ENCODE measurements at regions not wholly inside any gene's neighbourhood (a gene's known extent, or its start where the extent isn't known, plus 50 kb on each side); places are given as distances from the start of the nearest gene placed in this dataset.

DNA sequence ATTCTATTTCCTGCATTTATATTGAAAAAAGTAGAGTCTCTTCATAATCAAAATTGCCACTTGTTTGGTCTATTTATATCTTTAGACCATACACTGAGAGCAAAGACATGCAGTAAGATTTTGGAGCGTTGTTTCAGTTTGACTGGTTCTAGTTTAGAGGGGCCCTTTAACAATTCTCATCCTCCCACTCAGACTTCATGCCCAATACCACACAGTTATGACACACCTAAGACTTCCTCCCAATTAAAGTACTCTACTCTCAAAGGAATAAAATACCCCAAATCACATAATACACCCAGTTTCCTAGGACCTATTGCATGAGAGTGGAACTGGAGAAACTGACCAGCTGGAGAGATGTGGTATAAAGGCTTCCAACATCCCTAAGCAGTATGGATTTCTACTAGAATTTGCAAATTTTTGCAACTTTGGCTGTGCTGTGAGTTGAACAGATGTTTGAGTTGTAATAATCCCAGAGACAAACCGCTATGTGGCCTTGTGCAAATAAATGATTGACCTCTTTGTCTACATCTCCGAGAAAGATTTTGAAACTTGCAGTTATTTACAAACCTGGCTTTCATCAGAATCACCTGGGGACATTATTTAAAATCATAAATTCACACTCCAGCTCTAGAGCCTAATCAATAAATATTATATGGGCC, 170.0 kb upstream of the ROBO2 start:
- intact Hi-C loops (cut with DNase I), result no loop called here
- TF ChIP-seq, protein P1, sequence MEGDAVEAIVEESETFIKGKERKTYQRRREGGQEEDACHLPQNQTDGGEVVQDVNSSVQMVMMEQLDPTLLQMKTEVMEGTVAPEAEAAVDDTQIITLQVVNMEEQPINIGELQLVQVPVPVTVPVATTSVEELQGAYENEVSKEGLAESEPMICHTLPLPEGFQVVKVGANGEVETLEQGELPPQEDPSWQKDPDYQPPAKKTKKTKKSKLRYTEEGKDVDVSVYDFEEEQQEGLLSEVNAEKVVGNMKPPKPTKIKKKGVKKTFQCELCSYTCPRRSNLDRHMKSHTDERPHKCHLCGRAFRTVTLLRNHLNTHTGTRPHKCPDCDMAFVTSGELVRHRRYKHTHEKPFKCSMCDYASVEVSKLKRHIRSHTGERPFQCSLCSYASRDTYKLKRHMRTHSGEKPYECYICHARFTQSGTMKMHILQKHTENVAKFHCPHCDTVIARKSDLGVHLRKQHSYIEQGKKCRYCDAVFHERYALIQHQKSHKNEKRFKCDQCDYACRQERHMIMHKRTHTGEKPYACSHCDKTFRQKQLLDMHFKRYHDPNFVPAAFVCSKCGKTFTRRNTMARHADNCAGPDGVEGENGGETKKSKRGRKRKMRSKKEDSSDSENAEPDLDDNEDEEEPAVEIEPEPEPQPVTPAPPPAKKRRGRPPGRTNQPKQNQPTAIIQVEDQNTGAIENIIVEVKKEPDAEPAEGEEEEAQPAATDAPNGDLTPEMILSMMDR (IDR thresholded peaks at IDR 0.05), result no peak
- no peak for TF ChIP-seq EP300 (IDR thresholded peaks at IDR 0.05)
- no peak for TF ChIP-seq POLR2A (IDR thresholded peaks at IDR 0.05)
- Histone ChIP-seq H3K4me1 (ENCODE audit: insufficient read depth) (no peaks in the 10 kb centered on the region), H3K36me3 (no peaks in the 10 kb centered on the region), H3K27ac (no peak overlapping the region), H3K9me3 (no peaks in the 10 kb centered on the region), H3K4me3 (no peak overlapping the region), H3K27me3 (no peaks in the 10 kb centered on the region)
- DNase-seq, result no peak
- WGBS, 3 donors, result 74 to 76% (median 75%) methylated on average over 3 of the region's 3 CpGs

DNA sequence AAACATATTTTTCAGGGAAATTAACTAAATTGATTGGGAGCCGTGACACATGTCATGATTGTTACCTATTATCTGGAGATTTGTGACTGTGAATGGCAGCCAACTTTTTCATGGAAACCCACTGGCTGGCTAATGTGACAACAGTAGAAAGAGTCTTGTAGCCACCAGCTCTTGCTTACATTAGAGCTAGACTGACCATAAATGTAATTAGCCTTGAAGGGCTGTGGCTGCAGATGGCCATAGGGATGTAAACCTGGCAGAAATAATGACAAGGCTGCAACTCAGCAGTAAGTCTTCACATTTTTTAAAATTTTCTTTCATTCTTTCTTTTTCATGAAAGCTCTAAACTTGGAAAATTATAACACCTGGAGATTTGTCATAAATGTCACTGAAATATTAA, 168.2 kb upstream of the ROBO2 start:
- no peak overlapping the region for H3K27ac ChIP-seq
- intact Hi-C loops (cut with DNase I), result no loop called here
- H3K4me1 ChIP-seq (ENCODE audit: insufficient read depth), result no peaks in the 10 kb centered on the region
- 89 to 100% (median 98%) methylated on average over 1 of the region's 1 CpG for WGBS, 3 donors
- no peak overlapping the region for H3K4me3 ChIP-seq
- H3K36me3 ChIP-seq, result no peaks in the 10 kb centered on the region
- no peak for DNase-seq
- TF ChIP-seq, protein P1 (IDR thresholded peaks at IDR 0.05), result no peak
- TF ChIP-seq EP300 (IDR thresholded peaks at IDR 0.05) (no peak), POLR2A (IDR thresholded peaks at IDR 0.05) (no peak)
- H3K27me3 ChIP-seq, result no peaks in the 10 kb centered on the region
- H3K9me3 ChIP-seq, result no peaks in the 10 kb centered on the region

DNA sequence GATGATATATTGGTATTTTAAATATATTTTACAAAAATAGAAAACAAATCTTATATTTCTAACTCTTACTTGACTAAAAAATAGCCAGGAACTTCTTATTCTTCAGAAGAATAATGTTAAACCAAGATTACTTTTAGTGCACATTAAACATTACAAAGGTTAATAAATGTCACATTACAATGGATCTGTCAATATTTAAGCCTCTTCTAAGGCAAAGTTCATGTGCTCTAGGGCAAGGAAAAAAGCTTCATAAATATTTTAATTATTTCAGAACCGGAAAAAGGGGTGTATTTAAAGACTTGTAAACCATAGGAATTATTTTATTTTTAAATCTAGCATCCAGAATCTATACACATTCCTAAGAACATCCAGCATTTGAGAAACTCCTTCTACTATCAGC, 166.9 kb upstream of the ROBO2 start:
- 60 to 72% (median 68%) methylated on average over 1 of the region's 1 CpG for WGBS, 3 donors

DNA sequence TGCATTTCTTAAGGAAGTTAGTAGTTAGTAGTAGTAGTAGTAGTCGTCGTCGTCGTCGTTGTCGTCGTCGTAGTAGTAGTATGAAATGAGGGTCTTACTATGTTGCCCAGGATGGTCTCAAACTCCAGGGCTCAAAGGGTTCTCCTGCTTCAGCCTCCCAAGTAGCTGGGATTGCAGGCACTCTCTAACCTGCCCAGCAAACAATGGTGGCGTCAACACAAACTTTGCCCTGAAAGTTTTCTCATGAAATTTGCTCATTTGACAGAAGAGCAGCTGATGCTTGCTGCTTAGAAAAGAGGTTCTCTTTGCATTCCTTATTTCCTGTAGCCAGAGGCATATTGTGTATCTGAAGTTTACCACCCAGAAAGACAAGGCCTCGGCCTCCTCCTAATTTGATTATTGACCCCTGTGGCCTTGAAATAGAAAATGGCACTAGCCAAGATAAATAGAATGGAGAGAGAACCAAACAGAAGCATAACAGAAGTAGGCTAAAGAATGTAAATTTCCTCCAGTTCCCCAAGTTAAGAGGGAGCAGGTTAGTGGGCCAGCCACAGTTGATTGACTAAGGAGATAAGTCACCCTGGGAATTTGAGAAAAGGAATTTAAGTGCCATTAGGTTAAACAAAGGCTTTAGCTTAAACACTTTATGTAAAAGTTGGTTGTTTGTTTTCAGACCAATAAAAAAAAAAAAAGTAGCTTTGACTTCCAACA, 166.2 kb upstream of the ROBO2 start:
- WGBS, 3 donors, result 92 to 96% (median 94%) methylated on average over 10 of the region's 10 CpGs

More for the DNA sequence above, 166.9 kb upstream of the ROBO2 start:
- Histone ChIP-seq H3K36me3 (no peaks in the 10 kb centered on the region), H3K4me3 (no peak overlapping the region), H3K27me3 (no peaks in the 10 kb centered on the region), H3K27ac (no peak overlapping the region), H3K4me1 (ENCODE audit: insufficient read depth) (no peaks in the 10 kb centered on the region), H3K9me3 (no peaks in the 10 kb centered on the region)
- DNase-seq, result no peak
- intact Hi-C loops (cut with DNase I), result no loop called here
- TF ChIP-seq, protein P1 (IDR thresholded peaks at IDR 0.05), result no peak

More for the DNA sequence above, 166.2 kb upstream of the ROBO2 start:
- no peaks in the 10 kb centered on the region for H3K36me3 ChIP-seq
- no peaks in the 10 kb centered on the region for H3K4me1 ChIP-seq (ENCODE audit: insufficient read depth)
- no peak overlapping the region for H3K4me3 ChIP-seq
- no peak for DNase-seq
- no peak overlapping the region for H3K27ac ChIP-seq
- H3K27me3 ChIP-seq, result no peaks in the 10 kb centered on the region
- intact Hi-C loops (cut with DNase I), result no loop called here
- H3K9me3 ChIP-seq, result no peaks in the 10 kb centered on the region
- TF ChIP-seq, protein P1 (IDR thresholded peaks at IDR 0.05), result no peak
- TF ChIP-seq EP300 (IDR thresholded peaks at IDR 0.05) (no peak), POLR2A (IDR thresholded peaks at IDR 0.05) (no peak)

All from ovary (tissue), 7 donors.